Stimulated activated CD4-positive, alpha-beta T cell treated with anti-CD3 and anti-CD28 coated beads, TNF-alpha, amount 100 ng/mL, for 24 hours (primary cell): ENCODE measurements at regions not wholly inside any gene's neighbourhood (a gene's known extent, or its start where the extent isn't known, plus 50 kb on each side); places are given as distances from the start of the nearest gene placed in this dataset.

ENCODE experiments used
- DNase-seq, 3 experiments: peaks; one replicate each; pipeline ENCODE4 v3.0.0-alpha.2; 2020; ENCODE audit warnings: low read depth in 3 of 3

DNA sequence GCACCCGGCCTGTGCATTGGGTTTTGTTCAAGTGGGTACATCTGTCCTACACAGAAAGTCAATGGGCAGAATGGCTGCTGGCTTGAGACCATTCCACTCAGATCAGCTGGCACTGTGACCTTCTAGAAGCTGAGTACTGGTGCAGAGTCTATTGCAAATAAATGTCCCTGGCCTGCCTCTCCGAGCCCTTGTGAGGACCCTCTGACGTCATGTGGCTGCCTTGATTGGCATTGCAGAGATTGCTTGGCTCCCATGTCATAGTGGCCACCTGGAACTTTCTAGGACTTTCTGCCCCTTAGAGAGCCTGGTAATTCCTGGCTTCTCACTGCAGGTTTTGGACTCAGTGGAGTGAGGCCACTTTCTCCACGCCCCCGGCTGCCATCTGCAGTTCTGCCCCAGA is 211.3 kb downstream of the ENGASE start:
- no peak for DNase-seq

DNA sequence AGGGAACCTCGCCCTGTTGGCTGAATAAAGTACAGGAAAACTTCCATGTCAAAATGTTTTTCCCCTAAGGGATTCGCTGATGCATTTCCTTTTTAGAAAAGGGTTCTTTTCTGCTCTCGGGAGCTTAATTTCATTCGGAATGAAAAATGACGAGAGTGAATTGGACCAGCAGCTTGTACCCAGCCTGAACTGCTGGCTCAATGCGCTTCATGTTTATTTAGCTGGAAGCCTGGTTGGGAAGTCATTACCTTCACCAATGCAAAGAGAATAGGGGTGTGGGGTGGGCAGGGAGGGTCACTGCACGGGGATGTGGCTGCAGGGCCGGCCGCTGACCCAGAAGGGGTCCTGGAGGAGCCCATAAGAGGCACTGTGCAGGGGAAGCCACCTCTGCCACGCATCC is 207.7 kb downstream of the ENGASE start:
- DNase-seq: no peak

DNA sequence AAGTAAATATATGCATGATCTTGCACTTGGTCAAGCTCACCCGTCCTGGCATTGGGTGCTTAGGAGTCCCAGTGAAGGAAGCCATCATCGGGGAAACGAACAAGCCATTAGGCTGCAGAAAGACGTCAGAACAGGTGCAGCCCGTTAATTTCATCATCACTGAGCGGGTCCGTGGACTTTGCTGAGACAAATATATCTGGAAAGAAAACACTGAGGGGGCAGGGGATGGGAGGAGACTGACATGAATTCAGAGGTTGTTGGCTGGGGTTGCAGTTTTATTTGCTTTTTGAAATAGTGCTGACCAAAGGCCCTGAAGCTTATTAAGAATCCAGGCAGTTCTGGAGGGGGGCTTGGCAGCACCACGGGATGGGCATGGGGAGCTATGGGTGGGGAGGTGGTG is 207.2 kb downstream of the ENGASE start:
- DNase-seq: no peak

DNA sequence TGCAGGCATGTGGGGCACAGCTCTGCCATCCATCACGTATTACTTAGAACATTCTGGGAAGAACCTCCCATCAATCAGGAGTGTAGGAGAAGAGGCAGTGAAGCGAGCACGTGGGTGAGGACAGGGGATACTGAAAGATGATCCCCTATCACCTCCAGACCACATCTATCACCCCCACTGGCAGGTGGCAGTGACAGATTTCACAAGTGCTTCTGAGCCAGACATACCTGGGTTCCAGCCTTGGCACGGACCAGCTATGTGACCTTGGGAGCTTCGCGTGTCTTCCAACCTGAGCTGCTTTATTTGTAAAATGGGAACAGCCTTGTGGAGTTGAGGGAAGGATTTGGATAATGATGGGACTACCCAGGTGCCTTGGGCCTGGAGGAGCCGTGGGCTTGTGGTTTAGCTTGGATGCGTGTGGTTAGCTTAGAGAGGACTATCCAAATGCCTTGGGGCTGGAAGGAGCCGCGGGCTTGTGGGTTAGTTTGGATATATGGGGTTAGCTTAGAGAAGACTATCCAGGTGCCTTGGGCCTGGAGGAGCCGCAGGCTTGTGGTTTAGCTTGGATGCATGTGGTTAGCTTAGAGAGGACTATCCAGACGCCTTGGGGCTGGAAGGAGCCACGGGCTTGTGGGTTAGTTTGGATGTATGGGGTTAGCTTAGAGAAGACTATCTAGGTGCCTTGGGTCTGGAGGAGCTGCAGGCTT is 206.4 kb downstream of the ENGASE start:
- DNase-seq: no peak

DNA sequence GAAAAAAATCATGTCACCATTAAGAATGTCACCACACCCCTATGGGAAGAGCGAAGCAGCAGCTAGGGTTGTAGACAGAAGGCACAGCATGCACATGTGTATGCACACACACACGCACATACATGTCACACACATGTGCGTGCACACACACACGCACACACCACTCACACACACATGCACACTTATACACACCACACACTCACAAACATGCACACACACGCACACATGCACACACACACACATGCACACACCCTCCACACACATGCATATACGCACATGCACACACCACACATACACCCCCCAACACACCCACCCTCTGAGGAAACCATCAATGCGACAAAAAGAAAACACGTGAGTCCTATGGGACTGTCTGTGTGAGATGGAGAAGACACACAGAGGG is 205.4 kb downstream of the ENGASE start:
- no peak for DNase-seq

DNA sequence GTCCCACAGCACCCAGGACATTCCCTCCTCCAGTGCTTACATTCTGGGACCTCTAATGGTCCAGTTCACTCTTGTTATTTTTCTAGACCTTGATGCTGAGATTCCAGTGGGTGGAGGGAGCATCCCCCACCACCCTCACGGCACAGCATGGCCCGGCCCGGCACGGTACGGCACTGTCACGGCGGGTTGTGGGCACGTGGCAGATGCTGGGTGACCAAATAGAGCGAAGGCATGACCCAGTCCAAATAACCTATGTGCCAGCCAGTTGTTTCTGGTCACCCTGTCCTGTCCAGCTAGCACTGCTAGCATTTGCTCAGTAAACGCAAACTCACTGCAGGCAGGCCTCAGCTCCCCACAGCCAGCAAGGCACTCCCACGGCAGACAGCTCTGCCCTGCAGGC is 204.7 kb downstream of the ENGASE start:
- DNase-seq: no peak

DNA sequence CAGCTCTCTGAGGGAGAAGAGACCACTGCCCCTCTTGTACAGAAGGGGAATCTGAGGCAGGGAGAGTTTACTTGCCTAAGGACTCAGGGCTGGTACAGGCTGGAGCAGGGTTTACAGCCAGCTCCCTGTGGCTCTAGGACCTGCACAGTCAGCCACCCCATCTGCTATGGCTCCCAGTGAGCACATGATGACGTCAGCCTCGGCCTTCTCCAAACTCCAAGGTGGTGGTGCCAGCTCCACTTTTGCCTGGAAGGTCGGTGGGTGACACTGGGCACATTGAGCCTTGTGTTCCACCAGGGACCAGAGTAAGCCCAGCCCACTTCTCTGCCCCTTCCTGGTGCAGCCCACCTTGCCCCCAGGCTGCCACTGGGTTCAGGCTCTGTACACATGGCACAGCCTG is 202.2 kb downstream of the ENGASE start:
- DNase-seq: no peak

DNA sequence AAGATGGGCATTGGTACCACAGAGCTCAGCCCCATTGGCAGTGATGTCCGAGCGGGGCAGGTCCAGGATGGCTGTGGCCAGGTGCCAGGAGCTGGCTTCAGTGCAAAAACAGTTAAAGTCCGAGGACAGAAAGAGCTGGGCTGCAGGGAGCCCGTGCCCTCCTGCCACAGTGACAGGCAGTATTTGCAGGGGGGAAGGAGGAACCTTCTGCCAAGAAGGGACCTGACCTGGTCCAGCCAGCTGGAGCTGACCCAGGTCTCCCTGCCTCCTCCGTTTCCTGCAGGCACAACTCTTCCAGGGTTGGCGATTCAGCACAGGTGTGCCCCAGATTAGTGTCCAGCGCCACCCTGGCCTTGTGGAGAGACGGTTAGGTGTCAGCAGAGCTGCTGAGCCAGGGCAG is 199.0 kb downstream of the ENGASE start:
- DNase-seq: no peak

DNA sequence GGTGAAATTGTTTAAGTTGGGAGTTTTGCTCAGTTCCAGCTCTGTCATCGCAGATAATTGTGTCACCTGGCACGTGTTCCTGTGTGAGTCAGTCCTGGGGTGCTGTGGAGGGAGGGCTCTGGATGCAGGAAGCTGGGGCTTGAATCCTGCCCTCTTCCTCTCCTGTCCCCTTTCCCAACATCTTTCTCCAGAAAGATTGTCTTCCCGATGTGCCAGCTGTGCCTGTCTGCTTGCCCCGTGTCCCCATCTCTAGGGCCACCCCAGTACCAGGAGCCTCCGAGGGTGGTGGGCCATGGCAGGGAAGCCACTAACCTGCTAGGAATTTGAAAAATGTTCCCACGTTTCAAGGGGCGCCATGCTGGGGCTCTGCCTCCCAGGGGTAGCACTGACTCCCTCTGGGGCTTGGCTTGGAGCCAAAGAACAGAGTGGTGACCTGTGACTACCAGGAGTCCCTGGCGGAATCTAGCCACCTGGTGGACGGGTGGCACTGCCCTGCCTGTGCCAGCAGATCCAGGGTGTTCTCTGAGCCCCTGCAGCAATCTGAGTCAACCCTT is 198.1 kb downstream of the ENGASE start:
- DNase-seq: no peak

DNA sequence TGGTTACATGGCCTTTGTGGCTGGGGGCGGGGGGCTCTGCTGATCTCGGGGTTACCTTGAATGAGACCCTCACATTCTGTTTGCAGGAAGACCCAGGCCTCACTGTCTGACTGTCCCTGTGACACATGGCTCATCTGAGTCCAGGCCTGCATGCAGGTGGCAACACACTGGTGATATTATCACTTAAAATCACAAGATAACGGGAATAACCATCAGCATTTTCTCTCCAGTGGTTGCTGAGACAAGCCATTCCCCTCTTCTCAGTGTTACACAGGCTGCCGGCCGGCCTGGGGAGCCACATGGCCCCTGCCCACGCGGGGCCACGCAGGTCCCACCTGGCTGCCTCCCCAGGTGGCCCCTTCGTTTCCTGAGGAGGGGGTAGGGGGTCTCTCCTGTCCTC is 197.6 kb downstream of the ENGASE start:
- DNase-seq: no peak

DNA sequence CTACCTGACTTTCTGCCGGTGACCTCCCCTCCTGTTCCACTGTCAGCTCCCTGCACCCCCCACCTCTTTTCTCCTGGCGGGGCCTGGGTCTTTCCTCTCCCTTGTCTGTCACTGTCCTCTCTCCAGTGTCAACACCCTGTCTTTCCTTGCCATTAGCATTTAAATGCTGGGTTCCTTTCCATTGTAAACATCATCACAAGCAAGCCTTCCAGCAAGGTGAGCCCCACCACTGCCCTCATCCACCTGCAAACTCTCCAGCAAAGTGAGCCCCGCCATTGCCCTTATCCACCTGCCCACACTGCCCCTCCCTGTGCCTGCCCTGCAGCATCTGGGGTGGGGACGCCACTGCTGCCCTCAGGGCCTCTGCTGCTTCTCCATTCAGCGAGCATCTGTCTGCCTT is 195.0 kb downstream of the ENGASE start:
- no peak for DNase-seq

DNA sequence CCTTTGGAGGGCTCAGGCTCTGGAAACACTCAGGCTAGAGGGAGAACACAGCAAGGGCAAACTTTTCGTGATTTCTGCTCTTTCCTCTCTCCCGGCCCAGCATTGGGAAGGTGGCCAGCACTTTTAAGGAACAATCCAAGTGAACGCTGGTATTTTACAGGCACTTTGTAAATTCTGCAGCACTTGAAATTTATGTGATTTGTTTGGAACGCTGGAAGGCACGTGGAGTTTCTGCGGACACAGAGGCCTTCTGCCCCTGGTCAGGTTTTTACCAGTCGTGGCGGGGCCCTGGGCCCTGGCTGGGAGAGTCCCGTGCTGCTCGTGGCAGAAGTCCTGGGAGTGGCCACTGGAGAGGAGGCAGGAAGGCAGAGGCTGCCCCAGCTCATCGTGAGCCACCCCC is 188.6 kb downstream of the ENGASE start:
- DNase-seq: no peak

DNA sequence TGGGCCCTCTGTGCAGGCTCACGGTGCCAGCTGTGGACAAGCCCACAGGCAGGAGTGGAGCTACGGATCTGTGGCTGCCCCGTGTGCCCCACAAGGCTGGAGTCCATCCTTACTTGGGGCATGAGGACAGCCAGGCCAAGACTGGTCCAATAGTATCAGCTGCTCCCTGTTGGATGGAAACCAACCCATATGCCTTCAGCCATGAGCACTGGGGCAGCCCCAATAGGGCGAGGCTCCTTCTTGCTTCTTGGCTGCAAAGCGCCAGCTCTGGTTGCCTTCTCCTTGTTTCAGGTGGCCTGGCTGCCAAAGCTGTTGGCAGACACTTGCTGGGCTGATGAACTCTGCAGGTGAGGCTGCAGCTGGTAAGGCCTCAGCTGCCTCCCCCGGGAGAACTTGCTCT is 188.0 kb downstream of the ENGASE start:
- DNase-seq: no peak

DNA sequence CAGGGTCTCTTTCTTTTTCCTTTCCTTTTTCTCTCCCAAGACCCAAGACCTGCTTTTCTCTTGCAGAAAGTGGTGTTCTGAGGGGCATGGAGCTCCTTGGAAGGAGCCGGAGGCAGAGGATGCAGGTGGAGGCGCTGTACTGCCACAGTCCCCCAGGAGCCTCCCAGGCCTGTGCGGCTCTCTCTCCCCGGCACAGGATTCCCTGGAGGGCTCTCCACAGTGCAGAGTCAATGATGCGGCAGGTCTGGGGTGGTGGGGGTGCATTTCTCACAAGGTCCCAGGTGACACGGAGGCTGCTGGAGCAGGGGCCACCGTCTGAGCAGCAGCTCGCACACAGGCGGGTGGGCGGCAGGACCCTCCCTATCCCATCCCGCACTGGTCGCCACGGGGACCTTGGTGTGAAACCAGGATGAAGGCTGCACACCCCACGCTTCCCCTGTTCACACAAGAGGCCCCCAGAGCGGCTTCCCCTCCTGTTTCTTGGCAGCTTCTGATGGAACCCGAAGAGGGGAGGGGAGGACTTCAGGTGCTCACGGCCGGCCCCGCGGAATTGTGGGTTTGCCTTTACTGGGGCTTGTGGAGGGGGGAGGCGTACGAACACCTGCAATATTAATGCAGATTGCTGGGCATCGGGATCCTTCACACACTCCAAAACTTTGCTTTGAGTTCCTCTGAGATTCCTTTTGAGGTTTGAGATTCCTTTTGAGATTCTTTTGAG is 186.9 kb downstream of the ENGASE start:
- DNase-seq: no peak

DNA sequence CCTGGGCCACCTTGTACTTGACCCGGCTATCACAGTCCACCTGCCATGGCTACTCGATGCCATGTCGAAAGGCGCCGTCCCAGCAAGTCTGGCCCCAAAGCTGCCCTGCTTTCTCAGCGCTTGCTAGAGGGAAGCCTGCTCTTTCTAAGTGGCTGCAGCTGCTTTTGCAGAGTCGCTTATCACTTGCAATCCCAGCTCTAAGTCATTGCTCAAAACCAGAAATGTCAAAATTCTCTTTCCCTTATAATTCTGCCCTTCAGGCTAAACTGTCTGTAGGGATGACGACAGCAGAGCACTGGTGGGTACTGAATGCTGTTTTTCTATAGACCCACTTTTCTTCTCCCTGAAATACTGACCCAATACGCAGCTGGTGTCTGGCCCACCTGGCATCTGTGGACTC is 184.2 kb downstream of the ENGASE start:
- no peak for DNase-seq

DNA sequence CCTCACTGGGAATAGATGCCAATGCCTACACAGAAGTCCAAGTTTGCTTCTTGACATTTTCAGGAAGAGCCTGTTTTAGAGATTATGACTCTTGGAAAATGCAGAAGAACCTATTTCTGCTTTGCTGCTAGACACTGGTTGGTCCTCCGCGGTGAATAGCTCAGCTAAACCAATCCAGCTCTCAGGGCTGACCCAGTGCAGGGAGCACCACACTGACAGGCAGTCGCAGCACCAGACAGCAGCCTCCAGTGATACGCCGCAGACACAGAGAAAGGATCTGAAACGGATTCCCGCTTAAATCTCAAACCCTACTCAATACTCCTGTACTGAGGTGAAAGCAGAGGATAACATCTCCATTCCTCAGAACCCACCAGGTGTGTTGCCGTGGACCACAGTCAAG is 183.4 kb downstream of the ENGASE start:
- no peak for DNase-seq

DNA sequence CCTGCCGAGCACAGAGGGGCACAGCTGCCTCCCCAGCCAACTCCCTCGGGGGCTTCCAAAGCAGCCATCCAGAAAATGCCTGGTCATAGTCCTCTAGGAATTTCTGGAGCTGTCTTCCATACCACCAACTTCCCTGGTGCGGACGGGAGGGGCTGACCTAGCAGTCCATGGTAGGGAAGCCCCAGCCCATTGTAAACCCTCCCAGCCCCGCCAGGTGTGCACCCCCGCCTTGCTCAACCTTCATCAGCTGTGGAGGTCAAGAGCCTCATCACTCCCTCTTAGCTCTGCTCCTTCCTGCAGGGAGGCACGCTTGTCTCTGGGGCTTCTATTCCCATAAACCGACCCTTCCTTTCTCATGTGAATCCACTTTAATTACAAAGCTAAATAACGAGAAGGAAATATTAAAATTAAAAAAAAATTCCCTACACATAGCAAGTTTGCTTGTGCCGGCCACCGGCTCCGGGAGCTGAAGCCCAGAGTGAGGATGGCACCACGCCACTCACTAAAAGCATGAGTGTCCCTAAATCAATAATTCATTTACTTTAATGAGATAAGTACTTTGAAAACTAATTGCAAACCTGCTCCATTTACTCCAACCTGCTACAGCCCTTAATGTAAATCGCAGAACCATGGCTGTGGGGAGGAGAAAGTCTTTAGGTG is 181.4 kb downstream of the ENGASE start:
- DNase-seq: no peak

DNA sequence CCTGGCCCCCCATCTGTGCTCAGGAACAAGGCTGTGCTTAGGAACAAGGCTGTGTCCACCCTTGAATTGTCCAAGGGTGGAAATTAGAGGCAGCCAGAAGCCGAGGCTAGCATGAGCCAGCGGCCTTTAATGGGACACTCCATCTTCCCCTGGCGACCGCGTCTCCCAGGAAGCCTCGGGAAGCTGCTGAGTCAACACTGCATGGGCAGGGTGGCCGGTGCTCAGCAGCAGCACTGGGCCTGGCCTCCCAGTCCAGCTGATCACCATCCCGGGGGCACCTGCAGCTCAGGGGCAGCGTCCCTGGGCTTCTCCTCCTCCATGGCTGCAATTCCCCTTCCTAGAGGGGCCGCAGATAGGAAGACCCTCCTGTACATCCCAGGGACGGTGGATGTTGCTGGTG is 180.8 kb downstream of the ENGASE start:
- no peak for DNase-seq

DNA sequence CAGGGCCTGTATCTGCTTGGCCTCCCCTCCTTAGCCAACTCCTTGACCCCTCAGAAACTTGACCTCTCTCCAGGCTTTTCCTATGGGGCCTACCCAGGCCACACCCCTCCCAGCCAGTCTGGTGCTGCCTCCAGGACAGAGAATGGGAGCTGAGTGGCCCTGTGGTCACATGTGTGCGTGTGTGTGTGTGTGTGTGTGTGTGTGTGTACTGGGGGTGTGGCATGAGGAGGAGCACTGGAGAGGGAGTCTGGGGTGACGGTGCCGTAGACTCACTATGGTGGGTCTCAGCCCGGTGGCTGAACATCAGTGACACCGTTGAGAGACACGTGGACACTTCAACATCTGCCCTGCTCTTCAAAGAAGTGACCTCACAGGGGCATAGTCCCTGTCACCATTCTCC is 180.4 kb downstream of the ENGASE start:
- no peak for DNase-seq

DNA sequence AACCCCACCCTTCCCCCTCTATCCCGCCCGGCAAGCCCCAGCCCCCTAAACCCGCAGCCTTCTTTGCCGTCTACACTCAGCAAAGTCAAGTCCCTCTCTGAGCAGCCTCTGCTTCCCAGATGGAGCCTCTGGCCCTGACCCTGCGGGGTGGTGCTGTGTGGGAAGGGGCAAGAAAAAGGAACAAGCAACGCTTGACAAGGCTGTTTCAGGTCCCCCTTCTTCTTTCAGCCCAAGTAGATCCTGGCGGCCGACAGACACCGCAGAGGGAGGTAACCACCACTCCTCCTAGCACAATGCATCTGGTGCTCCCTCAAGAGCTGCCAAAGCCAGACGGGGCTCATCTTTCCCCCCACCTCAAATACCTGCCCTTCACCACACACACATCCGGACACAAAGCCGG is 178.3 kb downstream of the ENGASE start:
- no peak for DNase-seq

DNA sequence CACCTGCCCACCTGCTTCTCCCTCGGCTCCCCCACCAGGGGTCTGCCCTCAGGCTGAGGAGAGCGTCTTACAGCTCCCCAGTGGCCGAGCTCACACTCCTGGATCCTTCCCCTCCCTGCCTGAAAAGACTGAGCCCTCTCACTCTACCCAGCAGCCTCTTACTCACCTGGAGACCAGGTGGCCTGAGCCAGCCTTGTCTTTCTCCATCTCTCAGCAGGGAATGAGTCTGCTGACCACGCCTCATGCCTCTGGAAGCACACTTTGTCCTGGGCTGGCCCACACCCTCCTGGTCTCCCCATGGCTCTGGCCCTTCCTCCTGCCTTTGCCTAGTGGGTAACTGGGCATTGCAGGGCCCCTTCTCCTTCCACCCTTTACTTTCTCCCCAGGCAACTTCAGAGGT is 177.2 kb downstream of the ENGASE start:
- no peak for DNase-seq

DNA sequence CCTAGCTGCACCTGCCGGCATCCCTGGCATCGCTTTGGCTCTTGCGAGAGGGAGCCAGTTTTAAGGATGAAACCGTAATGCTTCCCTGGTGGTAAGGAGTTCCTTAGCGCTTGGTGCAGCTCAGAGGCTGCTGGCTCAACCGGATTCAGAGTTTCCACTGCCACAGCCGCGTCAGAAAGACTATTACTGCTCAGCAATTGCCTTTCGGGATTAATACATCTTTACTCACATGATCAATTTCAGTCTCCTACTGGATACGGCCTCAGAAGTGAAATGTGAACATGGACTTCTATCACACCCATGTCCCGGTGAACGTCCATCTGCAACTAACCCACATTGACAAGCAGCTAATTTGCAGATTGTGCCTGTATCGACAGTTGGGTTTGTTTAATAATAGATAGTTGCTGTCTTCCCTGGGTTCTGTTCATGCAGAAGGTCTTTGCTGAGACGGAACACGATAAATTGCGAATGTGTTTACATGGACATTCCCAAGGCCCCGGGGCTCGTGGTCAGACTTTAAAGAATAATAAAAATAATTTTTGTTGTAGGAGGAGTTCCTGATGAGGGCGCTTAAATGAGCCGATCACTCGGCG is 175.4 kb downstream of the ENGASE start:
- DNase-seq: no peak
